GM18508 (cell line): ENCODE measurements at regions not wholly inside any gene's neighbourhood (a gene's known extent, or its start where the extent isn't known, plus 50 kb on each side); places are given as distances from the start of the nearest gene placed in this dataset.

Experiments
- ATAC-seq: cut with Tn5 transposase; IDR thresholded peaks from one replicate; pipeline ENCODE4 v1.9.1; 2021; ENCODE audit warnings: moderate number of reproducible peaks; ENCODE audit not compliant: insufficient read depth, unreplicated experiment

- no peak for ATAC-seq
Observed at GRCh38 chr1:219367496-219367895, 193.8 kb downstream of the LYPLAL1 start.

GRCh38 chr1:219365451-219365850 is 191.8 kb downstream of the LYPLAL1 start:
- no peak for ATAC-seq

GRCh38 chr1:219362702-219363101 is 189.0 kb downstream of the LYPLAL1 start:
- no peak for ATAC-seq

- ATAC-seq: no peak
Observed at GRCh38 chr1:219359126-219359525, 185.4 kb downstream of the LYPLAL1 start.

- ATAC-seq: no peak
Observed at GRCh38 chr1:219358080-219358479, 184.4 kb downstream of the LYPLAL1 start.

- no peak for ATAC-seq
Observed at GRCh38 chr1:219354962-219355361, 181.3 kb downstream of the LYPLAL1 start.

- no peak for ATAC-seq
Observed at GRCh38 chr1:219352961-219353651, 179.4 kb downstream of the LYPLAL1 start.

- no peak for ATAC-seq
Observed at GRCh38 chr1:219350172-219350931, 176.7 kb downstream of the LYPLAL1 start.

- no peak for ATAC-seq
Observed at GRCh38 chr1:219347921-219348391, 174.3 kb downstream of the LYPLAL1 start.

GRCh38 chr1:219347376-219347775 is 173.7 kb downstream of the LYPLAL1 start:
- no peak for ATAC-seq

- no peak for ATAC-seq
Observed at GRCh38 chr1:219345953-219346352, 172.3 kb downstream of the LYPLAL1 start.

GRCh38 chr1:219342836-219343235 is 169.2 kb downstream of the LYPLAL1 start:
- ATAC-seq: no peak

- ATAC-seq: no peak
Observed at GRCh38 chr1:219340796-219341195, 167.1 kb downstream of the LYPLAL1 start.

GRCh38 chr1:219339466-219339865 is 165.8 kb downstream of the LYPLAL1 start:
- ATAC-seq: no peak

GRCh38 chr1:219337588-219337987 is 163.9 kb downstream of the LYPLAL1 start:
- ATAC-seq: no peak

GRCh38 chr1:219333626-219334025 is 159.9 kb downstream of the LYPLAL1 start:
- no peak for ATAC-seq

- ATAC-seq: no peak
Observed at GRCh38 chr1:219331424-219331823, 157.7 kb downstream of the LYPLAL1 start.

- ATAC-seq: no peak
Observed at GRCh38 chr1:219330669-219331068, 157.0 kb downstream of the LYPLAL1 start.

GRCh38 chr1:219330001-219330400 is 156.3 kb downstream of the LYPLAL1 start:
- no peak for ATAC-seq

GRCh38 chr1:219329578-219329977 is 155.9 kb downstream of the LYPLAL1 start:
- no peak for ATAC-seq

GRCh38 chr1:219326843-219327242 is 153.2 kb downstream of the LYPLAL1 start:
- no peak for ATAC-seq

GRCh38 chr1:219325368-219325742 is 151.7 kb downstream of the LYPLAL1 start:
- ATAC-seq: no peak
